ENCODE measurements at regions not wholly inside any gene's neighbourhood (a gene's known extent, or its start where the extent isn't known, plus 50 kb on each side); places are given as distances from the start of the nearest gene placed in this dataset.
"Not testable (repeated sequence)": the region's sequence is repeated elsewhere in the genome, so short reads cannot be mapped to it uniquely, and the experiment has no call there.

DNA sequence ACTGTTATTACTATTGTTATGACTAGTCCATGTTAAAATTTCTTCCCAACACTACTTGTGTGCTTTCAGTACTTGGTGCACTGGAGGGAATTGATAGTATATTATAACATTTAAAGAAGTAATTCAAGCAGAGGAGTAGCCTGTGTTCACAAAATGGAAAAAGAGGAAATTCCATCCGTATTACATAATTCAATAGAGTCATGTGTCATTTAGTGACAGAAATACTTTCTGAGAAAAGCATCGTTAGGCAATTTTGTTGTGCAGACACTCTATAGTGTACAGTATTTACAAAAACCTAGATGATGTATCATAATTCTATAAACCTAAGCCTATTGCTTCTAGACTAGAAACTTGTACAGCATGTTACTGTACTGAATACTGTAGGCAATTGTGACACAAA lies 78.3 kb upstream of the PCSK5 start:
- no peak for DNase-seq

DNA sequence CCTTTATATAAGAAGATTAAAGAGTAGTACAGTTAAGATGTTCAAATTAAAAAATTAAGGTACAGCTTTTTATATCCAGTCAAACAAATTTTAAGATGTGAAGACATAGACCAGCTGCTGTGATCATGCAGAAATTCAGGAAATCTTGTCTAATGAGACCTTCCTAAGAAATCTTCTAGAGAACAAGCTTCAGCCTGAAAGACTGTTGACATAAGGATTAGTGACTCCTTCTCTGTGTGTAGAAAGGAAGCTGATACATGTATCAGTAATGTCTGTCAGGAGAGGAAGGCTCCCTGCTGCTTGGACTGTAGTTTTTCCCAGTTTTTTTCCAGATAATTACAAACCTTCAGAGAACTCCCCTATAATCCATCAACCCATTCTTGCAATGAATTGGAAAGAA lies 75.8 kb upstream of the PCSK5 start:
- no peak for DNase-seq

DNA sequence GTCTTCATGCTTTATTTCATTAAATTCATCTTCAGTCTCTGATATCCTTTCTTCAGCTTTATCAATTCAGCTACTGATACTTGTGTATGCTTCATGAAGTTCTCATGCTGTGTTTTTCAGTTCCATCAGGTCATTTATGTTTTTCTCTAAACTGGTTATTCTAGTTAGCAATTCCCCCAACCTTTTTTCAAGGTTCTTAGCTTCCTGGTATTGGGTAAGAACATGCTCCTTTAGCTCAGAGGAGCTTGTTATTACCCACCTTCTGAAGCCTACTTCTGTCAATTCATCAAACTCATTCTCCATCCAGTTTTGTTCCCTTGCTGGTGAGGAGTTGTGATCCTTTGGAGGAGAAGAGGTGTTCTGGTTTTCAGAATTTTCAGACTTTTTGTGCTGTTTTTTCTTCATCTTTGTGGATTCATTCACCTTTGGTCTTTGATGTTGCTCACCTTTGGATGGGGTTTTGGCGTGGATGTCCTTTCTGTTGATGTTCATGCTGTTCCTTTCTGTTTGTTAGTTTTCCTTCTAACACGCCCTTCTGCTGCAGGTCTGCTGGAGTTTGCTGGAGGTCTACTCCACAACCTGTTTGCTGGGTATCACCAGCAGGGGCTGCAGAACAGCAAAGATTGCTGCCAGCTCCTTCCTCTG lies 69.9 kb upstream of the PCSK5 start:
- not testable (repeated sequence) for DNase-seq

DNA sequence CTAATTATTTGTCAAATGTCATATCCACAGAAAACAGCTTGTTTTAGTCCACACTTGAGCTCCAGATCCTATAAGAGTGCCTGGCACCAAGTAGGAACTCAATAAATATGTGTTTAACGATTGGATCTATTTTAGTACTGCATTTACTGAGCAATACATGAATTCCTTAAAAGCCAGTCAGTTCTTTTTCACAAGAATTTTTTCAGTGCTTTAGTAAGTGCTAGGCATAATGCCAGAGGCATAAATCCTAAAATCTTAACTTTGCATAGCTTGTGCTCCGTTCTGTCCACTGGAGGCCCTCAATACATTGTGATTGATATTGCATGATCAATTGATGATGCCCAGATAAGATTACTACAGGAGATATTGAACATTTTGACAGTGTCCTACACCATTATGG lies 67.3 kb upstream of the PCSK5 start:
- DNase-seq: no peak

DNA sequence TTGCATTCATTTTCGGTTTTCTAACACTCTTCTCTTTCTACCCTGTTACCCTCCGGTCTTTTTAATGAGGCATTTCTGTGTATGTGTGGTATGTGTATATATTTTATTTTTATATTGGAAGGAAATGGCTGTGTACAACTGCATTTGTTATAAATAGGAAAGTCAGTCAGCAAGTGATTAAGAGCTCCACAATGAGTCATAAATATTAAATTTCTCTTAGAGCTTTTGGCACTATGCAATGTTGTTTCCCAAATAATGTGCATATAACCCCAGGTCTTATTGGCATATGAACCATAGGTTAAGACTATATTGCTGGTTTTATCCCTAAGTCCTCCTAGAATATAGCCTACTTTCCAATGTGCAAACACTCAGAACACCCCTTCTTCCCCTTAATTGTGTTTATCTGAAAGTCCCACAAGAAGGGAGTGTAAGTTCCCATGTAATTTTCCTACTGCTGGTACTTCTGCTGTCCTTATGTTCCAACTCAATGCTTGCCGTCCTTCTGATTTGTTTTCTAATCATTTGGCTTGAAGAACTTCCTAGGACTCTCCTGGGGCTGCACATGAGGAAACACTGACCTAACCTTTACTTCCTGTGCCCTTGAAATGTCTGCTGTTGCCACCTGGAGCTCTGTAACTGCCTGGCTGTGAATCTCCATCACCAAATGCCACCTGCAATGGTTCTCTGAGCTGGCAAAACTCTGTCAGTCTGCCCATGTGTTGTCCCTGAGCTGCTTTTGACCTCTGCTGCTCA lies 65.5 kb upstream of the PCSK5 start:
- no peak for DNase-seq

DNA sequence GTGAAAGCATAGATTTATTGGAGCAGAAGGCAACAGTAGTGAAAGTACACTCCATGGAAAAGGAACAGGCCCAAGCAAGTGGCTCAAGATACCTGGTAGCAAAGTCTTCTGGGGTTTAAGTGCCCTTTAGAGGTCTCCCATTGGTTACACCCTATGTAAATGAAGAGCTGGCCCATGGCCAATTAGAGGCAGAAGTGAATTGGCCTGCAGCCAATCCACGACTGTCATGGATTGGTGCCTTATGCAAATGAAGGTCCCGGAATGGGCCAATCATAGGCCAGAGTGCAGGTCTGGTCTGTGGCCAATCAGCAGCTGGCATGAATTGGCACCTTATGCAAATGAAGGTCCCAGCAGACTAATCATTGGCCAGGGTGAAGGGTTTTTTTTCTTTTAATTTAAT lies 64.2 kb upstream of the PCSK5 start:
- no peak for DNase-seq

DNA sequence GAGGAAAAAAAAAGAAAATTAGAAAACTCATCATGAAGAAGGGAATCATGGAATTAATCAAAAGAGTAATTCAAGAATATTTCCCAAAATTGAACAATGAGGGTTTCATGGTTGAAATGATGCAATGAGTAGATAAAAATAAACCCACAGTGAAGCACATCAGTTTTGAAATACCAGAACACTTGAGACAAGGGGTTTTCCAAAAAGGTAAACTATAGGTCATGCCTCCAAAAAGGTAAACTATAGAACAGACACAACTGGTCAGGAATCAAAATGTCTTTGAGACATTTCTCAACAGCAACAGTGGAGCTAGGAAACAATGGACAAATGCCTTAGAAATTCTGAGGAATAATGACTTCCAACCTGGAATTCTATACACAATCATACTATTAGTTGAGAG lies 60.2 kb upstream of the PCSK5 start:
- no peak for DNase-seq

DNA sequence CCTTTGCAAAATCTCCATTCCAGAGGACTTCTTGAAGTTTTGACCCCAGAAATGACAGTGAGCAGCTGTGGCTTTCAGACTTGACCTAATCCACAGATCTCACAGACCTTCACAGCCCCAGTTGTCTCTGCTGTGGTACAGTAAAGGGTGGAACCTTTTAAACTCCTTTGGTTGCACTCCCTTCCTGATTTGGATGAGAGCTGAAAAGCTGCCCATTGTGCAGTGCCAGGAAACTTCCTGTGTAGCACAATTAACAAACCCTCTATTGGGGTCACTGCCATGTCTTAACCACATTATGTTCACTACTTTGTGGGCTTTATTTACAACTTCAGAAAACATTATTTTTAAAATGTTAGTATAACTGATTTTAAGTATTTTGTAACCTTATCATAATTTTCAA lies 56.7 kb upstream of the PCSK5 start:
- DNase-seq: no peak

DNA sequence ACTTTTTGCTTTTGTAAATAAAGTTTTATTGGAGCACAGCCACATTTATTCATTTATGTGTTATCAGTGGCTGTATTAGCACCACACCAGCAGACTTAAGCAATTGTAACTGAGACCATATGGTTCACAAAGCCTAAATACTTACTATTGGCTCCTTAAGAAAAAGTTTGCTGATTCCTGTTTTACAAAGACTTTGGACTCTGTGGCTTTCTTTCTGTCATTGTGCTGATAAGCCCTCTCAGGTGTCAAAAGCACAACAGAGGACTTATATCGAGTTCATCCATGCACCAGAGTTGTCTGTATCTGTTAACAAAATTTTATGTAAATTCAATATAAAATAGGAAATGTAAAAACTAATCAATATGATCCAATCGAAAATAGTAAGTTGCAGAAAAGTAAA lies 55.6 kb upstream of the PCSK5 start:
- no peak for DNase-seq

Measured in activated naive CD4-positive, alpha-beta T cell (primary cell).